K562 (cell line): ENCODE measurements at regions not wholly inside any gene's neighbourhood (a gene's known extent, or its start where the extent isn't known, plus 50 kb on each side); places are given as distances from the start of the nearest gene placed in this dataset.

Experiments used
- ATAC-seq: fragments of 200-7000 bp; cut with Tn5 transposase; 3 replicates; pipeline ENCODE4 v1.9.1; 2020; ENCODE audit warnings: moderate library complexity
- BruUV-seq: library from RNA; stranded (reverse); fragments of 400-500 nt; replicated peaks from 2 replicates; lab custom pipeline; 2021; lab: Mats Ljungman, UMichigan
- CTCF ChIA-PET: fragments of 300-600 bp; formaldehyde crosslinking; extraction: SDS; loops from one replicate; lab custom pipeline; 2021; ENCODE audit warnings: low intra/inter-chr PET ratio; lab: Yijun Ruan, JAX
- POLR2A ChIA-PET: fragments of 300-600, 350-650 bp; sonication (Branson Sonifier 250); formaldehyde crosslinking; extraction: SDS; loops from one replicate; lab custom pipeline; 2021; ENCODE audit warnings: antibody characterized with exemption, inconsistent platforms; lab: Yijun Ruan, JAX
- DNase-seq, 4 experiments: peaks; one replicate each; pipeline versions ENCODE4 v3.0.0 to v3.0.0-alpha.2; 2011 to 2018; ENCODE audit warnings: low spot score in 3 of 4, mixed read lengths in 3 of 4; ENCODE audit errors: extremely low read depth in 1 of 4
- FAIRE-seq: peaks from 2 replicates; lab custom pipeline; 2011; peaks lifted over from hg19 to GRCh38; lab: Jason Lieb, UNC
- H2AFZ ChIP-seq: 2 replicates; pipeline ENCODE4 v1.6.0; 2011; ENCODE audit warnings: low read depth, low read length, control low read depth, inconsistent platforms
- H3K27ac ChIP-seq: fragments of 200-600 bp; 3 replicates; pipeline ENCODE4 v1.8.0; 2011; ENCODE audit warnings: low read depth, mild to moderate bottlenecking, control low read depth, inconsistent platforms, low read length, moderate library complexity, mixed read lengths; ENCODE audit errors: extremely low read depth
- H3K27me3 ChIP-seq, 2 experiments: fragments of 300-600 bp in 1 of 2; 2 replicates in 1 of 2; 3 replicates in 1 of 2; pipeline versions ENCODE4 v1.6.0 to v1.8.0; 2011; ENCODE audit warnings: inconsistent platforms in 2 of 2, low read length in 2 of 2, mild to moderate bottlenecking in 1 of 2, mixed read lengths in 1 of 2, moderate library complexity in 1 of 2; ENCODE audit not compliant: control insufficient read depth in 2 of 2, insufficient read depth in 2 of 2
- H3K36me3 ChIP-seq: fragments of 300-600 bp; 3 replicates; pipeline ENCODE4 v1.8.0; 2011; ENCODE audit warnings: mild to moderate bottlenecking, low read length, inconsistent platforms; ENCODE audit not compliant: control insufficient read depth, insufficient read depth
- H3K4me1 ChIP-seq, 2 experiments: fragments of 200-600 bp in 1 of 2; replicated peaks in 1 of 2; 2 replicates in 1 of 2; 3 replicates in 1 of 2; pipeline versions ENCODE4 v1.5.1 to v1.8.0; 2011; ENCODE audit warnings: inconsistent platforms in 2 of 2, low read length in 2 of 2, mild to moderate bottlenecking in 1 of 2, mixed read lengths in 1 of 2, moderate library complexity in 1 of 2; ENCODE audit not compliant: control insufficient read depth in 2 of 2, insufficient read depth in 2 of 2
- H3K4me2 ChIP-seq: 2 replicates; pipeline ENCODE4 v1.6.1; 2011; ENCODE audit warnings: low read length, control low read depth, inconsistent platforms, mixed read lengths; ENCODE audit not compliant: insufficient read depth
- H3K4me3 ChIP-seq: fragments of 200-600 bp; sonication (generic), shearing (Covaris generic); 2 replicates; pipeline ENCODE4 v1.5.1; 2016; ENCODE audit warnings: control low read depth, inconsistent platforms
- H3K79me2 ChIP-seq: fragments of 200-600 bp; 3 replicates; pipeline ENCODE4 v1.8.0; 2011; ENCODE audit warnings: low read length, inconsistent platforms; ENCODE audit not compliant: control insufficient read depth, insufficient read depth
- H3K9ac ChIP-seq, 2 experiments: 2 replicates each; pipeline versions ENCODE4 v1.6.0 to v1.6.1; 2011; ENCODE audit warnings: low read depth in 2 of 2, low read length in 2 of 2, control low read depth in 1 of 2, inconsistent platforms in 1 of 2, mild to moderate bottlenecking in 1 of 2, mixed read lengths in 1 of 2; ENCODE audit not compliant: insufficient read depth in 1 of 2
- H3K9me1 ChIP-seq: one replicate; pipeline ENCODE4 v1.6.0; 2011; ENCODE audit warnings: inconsistent platforms, mild to moderate bottlenecking, low read length, moderate library complexity; ENCODE audit not compliant: control insufficient read depth, insufficient read depth
- H3K9me3 ChIP-seq: replicated peaks from 2 replicates; pipeline ENCODE4 v1.5.1; 2011; ENCODE audit warnings: low read depth, low read length, inconsistent platforms; ENCODE audit not compliant: control insufficient read depth, insufficient read depth
- H4K20me1 ChIP-seq: replicated peaks from 2 replicates; pipeline ENCODE4 v1.6.1; 2011; ENCODE audit warnings: low read length, inconsistent platforms, mixed read lengths; ENCODE audit not compliant: control insufficient read depth, insufficient read depth
- ARID1B ChIP-seq: fragments of 450-650 bp; IDR thresholded peaks from 2 replicates; pipeline ENCODE4 v1.6.1; 2016; ENCODE audit warnings: antibody characterized with exemption, mild to moderate bottlenecking, inconsistent platforms
- DDX20 ChIP-seq: fragments of 450-650 bp; IDR thresholded peaks from 2 replicates; pipeline ENCODE4 v1.6.1; 2016; ENCODE audit warnings: missing genetic modification characterization, low read depth, mild to moderate bottlenecking, missing compliant biosample characterization, moderate library complexity
- ELF2 ChIP-seq: fragments of 250-450 bp; sonication (Bioruptor Pico); IDR thresholded peaks from 2 replicates; pipeline ENCODE4 v1.5.0; 2021; ENCODE audit warnings: mild to moderate bottlenecking
- EP300 ChIP-seq: IDR thresholded peaks from 2 replicates; pipeline ENCODE4 v1.6.1; 2012; ENCODE audit warnings: low read length, improper control_type of control experiment
- KDM1A ChIP-seq, 2 experiments: fragments of 450-650 bp; IDR thresholded peaks; 2 replicates each; pipeline ENCODE4 v1.6.1; 2016; ENCODE audit warnings: mild to moderate bottlenecking in 2 of 2
- MCM3 ChIP-seq: fragments of 450-650 bp; IDR thresholded peaks from 2 replicates; pipeline ENCODE4 v1.6.1; 2016
- NCOA6 ChIP-seq: fragments of 450-650 bp; IDR thresholded peaks from 2 replicates; pipeline ENCODE4 v1.6.1; 2017; ENCODE audit warnings: mild to moderate bottlenecking
- RBM25 ChIP-seq: fragments of 200-400 bp; formaldehyde crosslinking; IDR thresholded peaks from 2 replicates; pipeline ENCODE4 v1.6.1; 2018; ENCODE audit warnings: low read length, low read depth, moderate library complexity; ENCODE audit not compliant: severe bottlenecking
- WGBS: fragments of 100-300 bp; shearing (Covaris generic); methylation state at CpG from one replicate; pipeline ENCODE4 v1.1.6; 2016; ENCODE audit warnings: low coverage, mixed read lengths; ENCODE audit not compliant: insufficient coverage; ENCODE audit errors: missing lambda C conversion rate; 5-methylcytosine and 5-hydroxymethylcytosine counted together
- in situ Hi-C: fragments of 300-500 bp; cut with MboI; formaldehyde crosslinking; loops from 4 replicates; pipeline ENCODE4 v1.15.0; 2018; ENCODE audit warnings: inconsistent platforms, mixed read lengths
- intact Hi-C: fragments of 100-400 bp; cut with micrococcal nuclease; formaldehyde crosslinking; loops from 2 replicates; pipeline ENCODE4 v1.14.2; 2022
- TF ChIP-seq, protein P1 (sequence below): IDR thresholded peaks from 2 replicates; pipeline ENCODE4 v1.6.1; 2012; ENCODE audit warnings: low read depth, low read length, improper control_type of control experiment, borderline replicate concordance
- TF ChIP-seq, protein P2 (sequence below): fragments of 450-650 bp; IDR thresholded peaks from one replicate; pipeline ENCODE4 v1.6.1; 2018; ENCODE audit warnings: mild to moderate bottlenecking, moderate library complexity; ENCODE audit not compliant: partially characterized antibody
- TF ChIP-seq, protein P3 (sequence below): IDR thresholded peaks from 2 replicates; pipeline ENCODE4 v1.6.1; 2014; ENCODE audit warnings: antibody characterized with exemption
- TF ChIP-seq, protein P4 (sequence below): fragments of 250-450 bp; sonication (Bioruptor Pico); IDR thresholded peaks from 2 replicates; pipeline ENCODE4 v1.8.0; 2022; ENCODE audit warnings: inconsistent platforms

DNA sequence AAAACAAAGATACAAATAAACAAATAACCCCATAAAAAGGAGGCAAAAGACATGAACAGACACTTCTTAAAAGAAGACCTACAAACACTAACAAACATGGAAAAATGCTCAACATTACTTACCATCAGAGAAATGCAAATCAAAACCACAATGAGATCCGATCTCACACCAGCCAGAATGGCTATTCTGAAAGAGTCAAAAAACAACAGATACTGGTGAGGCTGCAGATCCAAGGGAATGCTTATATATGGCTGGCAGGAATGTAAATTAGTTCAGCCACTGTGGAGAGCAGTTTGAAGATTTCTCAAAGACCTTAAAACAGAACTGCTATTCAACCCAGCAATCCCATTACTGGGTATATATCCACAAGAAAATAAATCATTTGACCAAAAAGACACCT is 80.4 kb upstream of the NRP1 start (continued):
- TF ChIP-seq, protein P1, sequence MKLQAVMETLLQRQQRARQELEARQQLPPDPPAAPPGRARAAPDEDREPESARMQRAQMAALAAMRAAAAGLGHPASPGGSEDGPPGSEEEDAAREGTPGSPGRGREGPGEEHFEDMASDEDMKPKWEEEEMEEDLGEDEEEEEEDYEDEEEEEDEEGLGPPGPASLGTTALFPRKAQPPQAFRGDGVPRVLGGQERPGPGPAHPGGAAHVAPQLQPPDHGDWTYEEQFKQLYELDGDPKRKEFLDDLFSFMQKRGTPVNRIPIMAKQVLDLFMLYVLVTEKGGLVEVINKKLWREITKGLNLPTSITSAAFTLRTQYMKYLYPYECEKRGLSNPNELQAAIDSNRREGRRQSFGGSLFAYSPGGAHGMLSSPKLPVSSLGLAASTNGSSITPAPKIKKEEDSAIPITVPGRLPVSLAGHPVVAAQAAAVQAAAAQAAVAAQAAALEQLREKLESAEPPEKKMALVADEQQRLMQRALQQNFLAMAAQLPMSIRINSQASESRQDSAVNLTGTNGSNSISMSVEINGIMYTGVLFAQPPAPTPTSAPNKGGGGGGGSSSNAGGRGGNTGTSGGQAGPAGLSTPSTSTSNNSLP = no peak
- TF ChIP-seq, protein P2, sequence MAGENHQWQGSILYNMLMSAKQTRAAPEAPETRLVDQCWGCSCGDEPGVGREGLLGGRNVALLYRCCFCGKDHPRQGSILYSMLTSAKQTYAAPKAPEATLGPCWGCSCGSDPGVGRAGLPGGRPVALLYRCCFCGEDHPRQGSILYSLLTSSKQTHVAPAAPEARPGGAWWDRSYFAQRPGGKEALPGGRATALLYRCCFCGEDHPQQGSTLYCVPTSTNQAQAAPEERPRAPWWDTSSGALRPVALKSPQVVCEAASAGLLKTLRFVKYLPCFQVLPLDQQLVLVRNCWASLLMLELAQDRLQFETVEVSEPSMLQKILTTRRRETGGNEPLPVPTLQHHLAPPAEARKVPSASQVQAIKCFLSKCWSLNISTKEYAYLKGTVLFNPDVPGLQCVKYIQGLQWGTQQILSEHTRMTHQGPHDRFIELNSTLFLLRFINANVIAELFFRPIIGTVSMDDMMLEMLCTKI = no peak
- TF ChIP-seq ELF2 (CRISPR knock-in tag) = no peak
- no peak for TF ChIP-seq MCM3

DNA sequence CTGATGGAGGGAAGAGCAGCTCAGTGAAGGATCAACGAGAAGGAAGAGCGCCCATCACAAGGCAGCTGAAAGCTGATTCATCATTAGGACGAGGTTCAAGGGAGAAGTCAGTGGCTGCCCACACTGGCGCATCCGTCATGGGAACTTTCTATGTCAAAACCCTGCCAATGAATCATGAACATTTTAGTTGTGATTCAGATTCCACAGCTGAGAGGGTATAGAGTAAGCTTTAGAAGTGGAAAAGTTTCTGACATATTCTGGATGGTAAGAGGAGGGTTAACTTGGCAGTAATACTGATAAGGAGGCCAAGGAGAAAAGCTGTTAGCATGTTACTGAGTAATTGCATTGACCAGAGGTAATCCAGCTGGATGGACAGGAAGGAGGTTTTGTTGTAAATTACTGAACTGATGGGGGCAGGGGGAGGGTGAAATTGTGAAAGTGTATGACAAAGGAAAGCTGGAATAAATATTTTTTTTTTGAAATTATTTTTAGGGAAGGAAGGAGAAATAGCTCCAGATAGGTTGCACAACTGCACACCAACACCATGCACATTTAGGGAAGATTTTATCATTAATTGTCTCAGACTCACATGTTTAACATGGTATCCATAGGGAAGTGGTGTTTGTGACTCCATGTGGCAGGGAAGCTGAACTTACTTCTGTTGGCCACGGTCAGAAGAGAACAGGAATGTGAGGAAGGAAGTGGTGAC is 78.3 kb upstream of the NRP1 start:
- intact Hi-C loops (no loop called here), in situ Hi-C loops (no loop called here)
- H4K20me1 ChIP-seq = no peaks in the 10 kb centered on the region
- no peaks in the 10 kb centered on the region for H3K27me3 ChIP-seq
- H3K9me3 ChIP-seq = no peaks in the 10 kb centered on the region
- no peak overlapping the region for H3K9ac ChIP-seq
- no peaks in the 10 kb centered on the region for H3K79me2 ChIP-seq
- POLR2A ChIA-PET = no interaction called here
- H3K27ac ChIP-seq = no peak overlapping the region
- no peak for TF ChIP-seq NCOA6
- TF ChIP-seq, protein P3, sequence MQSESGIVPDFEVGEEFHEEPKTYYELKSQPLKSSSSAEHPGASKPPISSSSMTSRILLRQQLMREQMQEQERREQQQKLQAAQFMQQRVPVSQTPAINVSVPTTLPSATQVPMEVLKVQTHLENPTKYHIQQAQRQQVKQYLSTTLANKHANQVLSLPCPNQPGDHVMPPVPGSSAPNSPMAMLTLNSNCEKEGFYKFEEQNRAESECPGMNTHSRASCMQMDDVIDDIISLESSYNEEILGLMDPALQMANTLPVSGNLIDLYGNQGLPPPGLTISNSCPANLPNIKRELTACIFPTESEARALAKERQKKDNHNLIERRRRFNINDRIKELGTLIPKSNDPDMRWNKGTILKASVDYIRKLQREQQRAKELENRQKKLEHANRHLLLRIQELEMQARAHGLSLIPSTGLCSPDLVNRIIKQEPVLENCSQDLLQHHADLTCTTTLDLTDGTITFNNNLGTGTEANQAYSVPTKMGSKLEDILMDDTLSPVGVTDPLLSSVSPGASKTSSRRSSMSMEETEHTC = no peak
- no peak for TF ChIP-seq RBM25
- TF ChIP-seq DDX20 (tag) = no peak
- TF ChIP-seq, protein P4, sequence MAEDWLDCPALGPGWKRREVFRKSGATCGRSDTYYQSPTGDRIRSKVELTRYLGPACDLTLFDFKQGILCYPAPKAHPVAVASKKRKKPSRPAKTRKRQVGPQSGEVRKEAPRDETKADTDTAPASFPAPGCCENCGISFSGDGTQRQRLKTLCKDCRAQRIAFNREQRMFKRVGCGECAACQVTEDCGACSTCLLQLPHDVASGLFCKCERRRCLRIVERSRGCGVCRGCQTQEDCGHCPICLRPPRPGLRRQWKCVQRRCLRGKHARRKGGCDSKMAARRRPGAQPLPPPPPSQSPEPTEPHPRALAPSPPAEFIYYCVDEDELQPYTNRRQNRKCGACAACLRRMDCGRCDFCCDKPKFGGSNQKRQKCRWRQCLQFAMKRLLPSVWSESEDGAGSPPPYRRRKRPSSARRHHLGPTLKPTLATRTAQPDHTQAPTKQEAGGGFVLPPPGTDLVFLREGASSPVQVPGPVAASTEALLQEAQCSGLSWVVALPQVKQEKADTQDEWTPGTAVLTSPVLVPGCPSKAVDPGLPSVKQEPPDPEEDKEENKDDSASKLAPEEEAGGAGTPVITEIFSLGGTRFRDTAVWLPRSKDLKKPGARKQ = no peak
- TF ChIP-seq ARID1B = no peak
- no peak for TF ChIP-seq KDM1A (IDR thresholded peaks at IDR 0.05)
- TF ChIP-seq EP300 = no peak
- 0% methylated on average over 6 of the region's 6 CpGs for WGBS
- no peak overlapping the region for H3K4me2 ChIP-seq
- no peak for FAIRE-seq
- CTCF ChIA-PET = no interaction called here
- no peak overlapping the region for H3K4me3 ChIP-seq
- H2AFZ ChIP-seq = no peak overlapping the region
- DNase-seq = no peak
- H3K36me3 ChIP-seq = no peaks in the 10 kb centered on the region
- no peak for ATAC-seq
- no TSS peak for BruUV-seq
- no peaks in the 10 kb centered on the region for H3K9me1 ChIP-seq
- H3K4me1 ChIP-seq = no peaks in the 10 kb centered on the region
